ENCODE measurements at regions not wholly inside any gene's neighbourhood (a gene's known extent, or its start where the extent isn't known, plus 50 kb on each side); places are given as distances from the start of the nearest gene placed in this dataset.

- TF ChIP-seq CTCF (conservative IDR thresholded peaks at IDR 0.05) (no peak), ZFX (IDR thresholded peaks at IDR 0.05) (no peak)
- H3K27ac ChIP-seq, result no peak overlapping the region
Observed at GRCh38 chr12:38141861-38142260, 174.7 kb upstream of the ALG10B start.

DNA sequence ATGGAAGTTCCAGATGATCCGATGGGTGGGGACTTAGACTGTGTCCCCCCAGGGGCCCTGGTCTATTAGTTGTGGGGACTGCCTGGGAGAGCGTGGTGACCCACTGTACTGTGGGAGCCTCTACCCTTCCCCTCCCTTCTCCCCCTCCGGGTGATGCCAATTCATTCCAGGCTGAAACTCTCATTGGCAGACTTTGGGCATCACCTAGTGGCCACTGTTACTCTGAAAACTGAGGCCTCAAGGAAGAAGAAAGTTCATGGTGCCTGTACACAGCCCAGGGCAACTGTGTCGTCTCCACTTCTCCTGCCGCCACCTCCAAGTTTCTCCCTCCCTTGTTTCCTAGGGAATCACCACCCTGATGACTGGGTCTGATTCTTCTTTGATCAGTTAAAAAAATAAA is 173.6 kb upstream of the ALG10B start:
- H3K27ac ChIP-seq, result no peak overlapping the region
- TF ChIP-seq CTCF (conservative IDR thresholded peaks at IDR 0.05), result no peak; the same call in 1 of the 2 replicates
- TF ChIP-seq ZFX (IDR thresholded peaks at IDR 0.05), result no peak

DNA sequence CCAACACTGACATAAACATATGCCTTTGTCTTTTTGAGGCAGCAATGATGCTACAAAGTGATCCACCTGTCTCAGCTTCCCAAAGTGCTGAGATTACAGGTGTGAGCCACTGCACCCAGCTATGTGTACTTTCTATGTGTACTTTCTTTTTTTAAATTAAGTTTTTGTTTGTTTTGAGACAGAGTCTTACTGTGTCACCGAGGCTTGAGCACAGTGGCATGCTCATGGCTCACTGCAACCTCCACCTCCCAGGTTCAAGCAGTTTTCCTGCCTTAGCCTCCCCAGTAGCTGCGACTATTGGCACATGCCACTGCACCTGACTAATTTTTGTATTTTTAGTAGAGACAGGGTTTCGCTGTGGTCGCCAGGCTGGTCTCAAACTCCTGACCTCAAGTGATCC is 172.5 kb upstream of the ALG10B start:
- no peak overlapping the region for H3K27ac ChIP-seq
- TF ChIP-seq CTCF (conservative IDR thresholded peaks at IDR 0.05) (no peak), ZFX (IDR thresholded peaks at IDR 0.05) (no peak)

DNA sequence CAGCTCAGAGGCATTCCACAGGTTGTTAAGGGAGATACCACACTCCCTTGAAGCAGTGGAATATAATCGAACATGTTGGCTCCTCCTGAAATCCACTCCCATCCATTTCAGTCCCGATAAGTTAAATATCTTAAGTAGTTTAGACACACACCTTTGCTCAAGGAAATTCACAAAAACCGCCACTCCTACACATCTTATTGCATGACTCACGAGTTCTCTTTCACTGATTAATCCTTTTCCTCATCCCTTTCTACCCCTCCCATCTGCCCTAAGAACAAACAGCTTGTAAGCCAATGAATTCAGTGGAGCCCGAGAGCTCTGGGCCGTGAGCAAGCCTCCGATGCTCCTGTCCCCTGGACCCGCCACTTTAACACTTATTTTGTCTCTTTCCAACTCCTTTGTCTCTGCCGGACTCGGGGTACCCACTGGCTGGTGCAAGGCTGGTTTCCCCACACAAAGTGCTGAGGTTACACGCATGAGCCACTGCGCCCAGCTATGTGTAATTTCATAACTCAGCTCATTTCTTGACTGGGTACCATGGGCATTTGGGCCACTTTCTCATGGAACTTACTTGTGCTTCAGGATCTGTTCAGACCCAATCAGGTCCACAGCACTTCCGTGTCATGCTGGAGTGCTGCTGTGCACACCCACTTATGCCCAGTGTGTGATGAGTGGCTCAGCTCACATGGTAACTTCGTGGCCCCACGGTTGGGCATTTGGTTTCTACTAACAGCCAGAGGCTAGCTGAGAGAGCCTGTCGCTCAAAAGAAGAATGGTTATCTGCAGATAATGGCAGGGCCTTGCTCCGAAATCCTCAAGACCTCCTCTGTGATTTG is 171.8 kb upstream of the ALG10B start:
- H3K27ac ChIP-seq, result no peak overlapping the region
- TF ChIP-seq CTCF (conservative IDR thresholded peaks at IDR 0.05), result no peak
- no peak for TF ChIP-seq ZFX (IDR thresholded peaks at IDR 0.05)

- TF ChIP-seq ZFX (IDR thresholded peaks at IDR 0.05) (no peak), CTCF (conservative IDR thresholded peaks at IDR 0.05) (no peak)
- H3K27ac ChIP-seq, result no peak overlapping the region
Observed at GRCh38 chr12:38149395-38150073, 167.0 kb upstream of the ALG10B start.

DNA sequence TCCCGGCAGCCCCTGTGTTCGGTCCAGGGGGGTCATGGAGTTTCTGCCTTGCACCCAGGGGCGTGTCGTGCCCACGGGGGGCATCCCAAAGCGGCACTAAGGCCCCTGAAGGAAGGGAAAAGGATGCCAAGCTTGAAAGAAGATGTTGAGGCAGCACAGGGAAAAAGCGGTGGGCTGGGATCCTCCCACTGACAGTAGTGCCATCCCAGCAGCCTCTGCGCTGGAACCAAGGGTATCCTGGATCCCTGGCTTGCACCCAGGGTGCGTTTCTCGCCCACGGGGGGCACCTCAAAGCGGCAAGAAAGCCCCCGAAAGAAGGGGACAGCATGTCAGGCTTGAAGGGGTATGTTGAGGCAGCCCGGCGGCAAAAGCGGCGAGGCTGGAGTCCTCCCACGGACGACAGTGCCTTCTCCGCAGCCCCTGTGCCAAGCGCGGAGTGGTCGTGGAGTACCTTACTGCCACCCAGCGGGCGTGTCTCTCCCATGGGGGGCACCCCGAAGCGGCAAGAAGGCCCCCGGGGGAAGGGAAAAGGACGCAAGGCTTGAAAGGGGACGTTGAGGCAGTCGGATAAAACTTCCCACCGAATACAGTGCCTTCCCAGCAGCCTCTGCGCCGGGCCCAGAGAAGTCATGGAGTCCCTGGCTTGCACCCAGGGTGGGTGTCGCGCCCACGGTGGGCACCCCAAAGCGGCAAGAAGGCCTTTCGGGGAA is 164.4 kb upstream of the ALG10B start:
- H3K27ac ChIP-seq, result no peak overlapping the region
- TF ChIP-seq ZFX (IDR thresholded peaks at IDR 0.05) (no peak), CTCF (conservative IDR thresholded peaks at IDR 0.05) (no peak)

Data from C4-2B (cell line).